Caco-2 (cell line): ENCODE measurements at regions not wholly inside any gene's neighbourhood (a gene's known extent, or its start where the extent isn't known, plus 50 kb on each side); places are given as distances from the start of the nearest gene placed in this dataset.

Experiments used
- BruUV-seq: library from RNA; stranded (reverse); fragments of 400-500 nt; replicated peaks from 2 replicates; lab custom pipeline; 2021; lab: Mats Ljungman, UMichigan
- CTCF ChIA-PET: fragments of 300-600 bp; sonication (Branson Sonifier 250); formaldehyde crosslinking; loops from one replicate; lab custom pipeline; 2022; ENCODE audit warnings: antibody characterized with exemption; lab: Charles Lee
- POLR2A ChIA-PET: fragments of 300-600 bp; sonication (Branson Sonifier 250); formaldehyde crosslinking; loops from one replicate; lab custom pipeline; 2022; ENCODE audit warnings: antibody characterized with exemption; lab: Charles Lee
- DNase-seq, 2 experiments: peaks; one replicate each; pipeline versions ENCODE4 v3.0.0 to v3.0.0-alpha.2; 2020 to 2022
- H3K27me3 ChIP-seq: replicated peaks from 2 replicates; pipeline ENCODE4 v1.6.0; 2011; ENCODE audit warnings: low read length; ENCODE audit not compliant: control insufficient read depth, insufficient read depth
- H3K36me3 ChIP-seq: 2 replicates; pipeline ENCODE4 v1.5.1; 2011; ENCODE audit warnings: low read length; ENCODE audit not compliant: control insufficient read depth, insufficient read depth
- H3K4me1 ChIP-seq: fragments of 250-450 bp; sonication (Bioruptor Pico); 2 replicates; pipeline ENCODE4 v1.5.1; 2020; ENCODE audit warnings: mild to moderate bottlenecking
- H3K4me3 ChIP-seq: 2 replicates; pipeline ENCODE4 v1.5.1; 2011; ENCODE audit warnings: low read depth, mild to moderate bottlenecking, control low read depth, low read length
- H3K9me3 ChIP-seq: fragments of 250-450 bp; sonication (Bioruptor Pico); 2 replicates; pipeline ENCODE4 v1.5.1; 2020; ENCODE audit warnings: mild to moderate bottlenecking, moderate library complexity
- H3K27ac Mint-ChIP-seq: one replicate; pipeline ENCODE4 v1.8.0; 2022; ENCODE audit warnings: mixed read lengths; ENCODE audit not compliant: unreplicated experiment
- H3K27me3 Mint-ChIP-seq: one replicate; pipeline ENCODE4 v1.8.0; 2022; ENCODE audit warnings: mixed read lengths; ENCODE audit not compliant: insufficient read depth, unreplicated experiment
- H3K36me3 Mint-ChIP-seq: one replicate; pipeline ENCODE4 v1.8.0; 2022; ENCODE audit warnings: mild to moderate bottlenecking, mixed read lengths; ENCODE audit not compliant: insufficient read depth, unreplicated experiment
- H3K4me1 Mint-ChIP-seq: one replicate; pipeline ENCODE4 v1.8.0; 2022; ENCODE audit warnings: low read depth, mixed read lengths; ENCODE audit not compliant: unreplicated experiment
- H3K4me3 Mint-ChIP-seq: one replicate; pipeline ENCODE4 v1.8.0; 2022; ENCODE audit warnings: mild to moderate bottlenecking, moderate library complexity, mixed read lengths; ENCODE audit not compliant: unreplicated experiment
- H3K9me3 Mint-ChIP-seq: one replicate; pipeline ENCODE4 v1.8.0; 2022; ENCODE audit warnings: mixed read lengths; ENCODE audit not compliant: unreplicated experiment
- CTCF ChIP-seq, 2 experiments: fragments of 200-600 bp in 1 of 2; IDR thresholded peaks; 1 replicate in 1 of 2; 2 replicates in 1 of 2; pipeline versions ENCODE4 v1.5.1 to v1.8.0; 2011 to 2022; ENCODE audit warnings: antibody characterized with exemption in 1 of 2, control low read depth in 1 of 2, inconsistent platforms in 1 of 2, low read depth in 1 of 2, low read length in 1 of 2, mild to moderate bottlenecking in 1 of 2, moderate library complexity in 1 of 2; ENCODE audit not compliant: insufficient read depth in 1 of 2, severe bottlenecking in 1 of 2, unreplicated experiment in 1 of 2
- intact Hi-C: fragments of 100-400 bp; cut with micrococcal nuclease; formaldehyde crosslinking; loops from one replicate; pipeline ENCODE4 v1.10.0; 2022; ENCODE audit not compliant: unreplicated experiment

GRCh38 chr13:54643863-54644262 lies 1615.2 kb downstream of the OLFM4 start:
- no peak overlapping the region for H3K27ac Mint-ChIP-seq
- Histone ChIP-seq H3K4me1 (no peaks in the 10 kb centered on the region), H3K4me3 (no peak overlapping the region), H3K9me3 (no peaks in the 10 kb centered on the region), H3K27me3 (no peaks in the 10 kb centered on the region), H3K36me3 (no peaks in the 10 kb centered on the region)
- no peak for DNase-seq
- intact Hi-C loops, result no loop called here
- no peaks in the 10 kb centered on the region for H3K9me3 Mint-ChIP-seq
- no peaks in the 10 kb centered on the region for H3K27me3 Mint-ChIP-seq
- BruUV-seq, result no TSS peak
- H3K4me1 Mint-ChIP-seq, result no peaks in the 10 kb centered on the region
- no peaks in the 10 kb centered on the region for H3K36me3 Mint-ChIP-seq
- no peak for TF ChIP-seq CTCF (IDR thresholded peaks at IDR 0.05; ENCODE audit: insufficient read depth in 1 of 2, low read depth in 1 of 2, low read length in 1 of 2, severe bottlenecking in 1 of 2, unreplicated experiment in 1 of 2)
- CTCF ChIA-PET, result no interaction called here
- POLR2A ChIA-PET, result no interaction called here
- H3K4me3 Mint-ChIP-seq, result no peak overlapping the region

- no peaks in the 10 kb centered on the region for H3K4me1 ChIP-seq
- no peaks in the 10 kb centered on the region for H3K36me3 Mint-ChIP-seq
These were observed 1618.7 kb downstream of the OLFM4 start for GRCh38 chr13:54647275-54647674.

GRCh38 chr13:54657588-54657987 lies 1629.0 kb downstream of the OLFM4 start:
- Mint-ChIP-seq H3K9me3 (peaks cover 6% of the 10 kb centered on the region), H3K36me3 (no peaks in the 10 kb centered on the region), H3K27me3 (no peaks in the 10 kb centered on the region), H3K4me1 (peaks cover 6% of the 10 kb centered on the region), H3K4me3 (no peak overlapping the region), H3K27ac (no peak overlapping the region)
- no peak for DNase-seq
- BruUV-seq, result no TSS peak
- ChIA-PET CTCF (no interaction called here), POLR2A (no interaction called here)
- Histone ChIP-seq H3K4me1 (peaks cover 4% of the 10 kb centered on the region; the same call in 1 of the 2 replicates), H3K27me3 (no peaks in the 10 kb centered on the region), H3K9me3 (no peaks in the 10 kb centered on the region), H3K36me3 (no peaks in the 10 kb centered on the region), H3K4me3 (no peak overlapping the region)
- TF ChIP-seq CTCF (IDR thresholded peaks at IDR 0.05; ENCODE audit: insufficient read depth in 1 of 2, low read depth in 1 of 2, low read length in 1 of 2, severe bottlenecking in 1 of 2, unreplicated experiment in 1 of 2), result no peak
- intact Hi-C loops, result no loop called here

More at GRCh38 chr13:54647275-54647674, 1618.7 kb downstream of the OLFM4 start:
- Histone ChIP-seq H3K9me3 (no peaks in the 10 kb centered on the region), H3K4me3 (no peak overlapping the region), H3K27me3 (no peaks in the 10 kb centered on the region), H3K36me3 (no peaks in the 10 kb centered on the region)
- ChIA-PET POLR2A (no interaction called here), CTCF (no interaction called here)
- H3K4me3 Mint-ChIP-seq, result no peak overlapping the region
- DNase-seq, result no peak
- no peaks in the 10 kb centered on the region for H3K4me1 Mint-ChIP-seq
- no peak for TF ChIP-seq CTCF (IDR thresholded peaks at IDR 0.05; ENCODE audit: insufficient read depth in 1 of 2, low read depth in 1 of 2, low read length in 1 of 2, severe bottlenecking in 1 of 2, unreplicated experiment in 1 of 2)
- intact Hi-C loops, result no loop called here
- no peaks in the 10 kb centered on the region for H3K27me3 Mint-ChIP-seq
- H3K9me3 Mint-ChIP-seq, result no peaks in the 10 kb centered on the region
- no TSS peak for BruUV-seq
- no peak overlapping the region for H3K27ac Mint-ChIP-seq
